GM18907 (cell line): ENCODE measurements at regions not wholly inside any gene's neighbourhood (a gene's known extent, or its start where the extent isn't known, plus 50 kb on each side); places are given as distances from the start of the nearest gene placed in this dataset.

Experiments
- ATAC-seq: cut with Tn5 transposase; IDR thresholded peaks from one replicate; pipeline ENCODE4 v1.9.1; 2021; ENCODE audit warnings: mild to moderate bottlenecking, moderate library complexity; ENCODE audit not compliant: unreplicated experiment

- peak; percentile 15 for ATAC-seq
These were observed 166.5 kb upstream of the PPP1R2C start for GRCh38 chrX:42944381-42944998.

DNA sequence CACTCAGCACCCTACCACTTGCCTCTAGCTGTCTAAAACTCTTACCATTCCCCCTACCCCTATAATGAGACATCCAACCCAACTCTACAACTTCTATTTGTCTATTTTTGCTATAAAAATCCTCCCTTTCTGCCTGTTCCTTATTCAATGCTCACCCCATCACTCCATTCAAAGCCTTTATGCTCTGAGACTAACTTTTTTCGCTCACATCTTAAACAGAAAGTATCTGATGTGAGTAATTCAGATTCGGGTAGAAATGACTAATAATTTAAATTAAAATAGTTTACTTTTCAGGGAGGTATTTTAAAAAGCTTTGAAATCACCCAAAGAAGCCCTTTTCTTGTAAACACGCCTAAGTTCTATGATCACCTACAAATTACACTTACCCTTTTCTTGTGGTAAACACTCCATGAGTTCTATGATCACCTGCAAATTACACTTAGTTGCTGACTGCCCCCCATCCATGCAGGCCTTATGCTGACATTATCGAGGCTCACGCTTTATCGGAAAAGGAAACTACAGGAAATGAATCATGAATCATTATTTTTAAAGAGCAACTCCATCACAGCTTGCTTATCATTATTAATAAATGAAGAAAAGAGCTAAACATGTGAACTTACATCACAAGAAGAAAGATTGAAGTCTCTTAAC, 168.7 kb upstream of the PPP1R2C start:
- ATAC-seq = no peak

GRCh38 chrX:42948723-42949657, 171.0 kb upstream of the PPP1R2C start:
- ATAC-seq = no peak

- ATAC-seq = no peak
These were observed 173.8 kb upstream of the PPP1R2C start for GRCh38 chrX:42951747-42952146.

DNA sequence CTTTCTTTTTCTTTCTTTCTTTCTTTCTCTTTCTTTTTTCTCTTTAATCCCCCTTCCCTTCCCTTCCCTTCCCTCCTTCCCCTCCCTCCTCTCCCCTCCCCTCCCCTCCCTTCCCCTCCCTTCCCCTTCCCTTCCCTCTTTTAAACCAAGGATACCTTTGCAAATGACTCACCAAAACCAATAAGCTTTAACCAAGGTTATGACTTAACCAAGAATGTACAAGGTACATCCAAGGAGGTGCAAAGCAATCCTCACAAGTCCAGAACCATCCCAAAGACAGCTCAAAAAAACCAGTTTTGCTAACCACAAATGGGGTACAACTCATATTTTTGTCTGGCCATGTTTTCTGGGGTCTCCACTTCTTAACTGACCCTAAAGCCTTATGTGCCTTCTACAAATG, 174.7 kb upstream of the PPP1R2C start:
- ATAC-seq = no peak

DNA sequence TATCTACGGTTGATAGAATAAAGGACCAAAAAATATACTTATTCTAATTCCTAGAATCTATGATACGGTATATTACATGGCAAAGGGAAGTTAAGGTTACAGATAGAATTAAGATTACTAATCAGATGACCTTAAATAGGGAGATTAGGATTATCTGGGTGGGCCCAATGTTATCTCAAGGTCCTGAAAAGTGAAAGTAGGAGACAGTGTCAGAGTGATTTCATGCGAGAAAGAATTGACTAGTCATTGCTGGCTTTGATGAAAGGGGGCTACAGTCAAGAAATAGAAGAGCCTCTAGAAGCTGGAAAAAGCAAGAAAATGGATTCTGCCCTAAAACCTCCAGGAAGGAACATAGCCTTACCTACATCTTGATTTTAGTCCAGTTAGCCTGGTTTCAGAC, 176.9 kb upstream of the PPP1R2C start:
- peak; percentile 20 for ATAC-seq

DNA sequence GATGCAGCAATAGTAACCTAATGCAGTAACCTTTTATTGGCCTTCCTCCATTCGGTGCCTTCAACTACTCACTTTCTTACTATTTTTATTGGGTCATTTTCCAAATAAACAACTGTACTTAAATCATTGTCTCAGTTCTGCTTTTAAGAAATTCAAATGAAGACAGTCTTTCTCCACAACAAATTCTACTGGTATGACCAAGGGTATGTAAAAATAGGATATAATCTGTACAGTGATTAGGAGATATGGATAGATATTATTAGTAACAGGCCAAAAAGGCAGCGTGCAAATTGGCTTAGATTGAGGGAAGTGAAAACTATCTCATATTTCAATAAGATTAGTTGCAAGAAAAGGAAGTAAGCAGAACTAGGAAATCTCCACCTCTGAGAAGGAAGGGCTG, 177.4 kb upstream of the PPP1R2C start:
- peak; percentile 73 for ATAC-seq

DNA sequence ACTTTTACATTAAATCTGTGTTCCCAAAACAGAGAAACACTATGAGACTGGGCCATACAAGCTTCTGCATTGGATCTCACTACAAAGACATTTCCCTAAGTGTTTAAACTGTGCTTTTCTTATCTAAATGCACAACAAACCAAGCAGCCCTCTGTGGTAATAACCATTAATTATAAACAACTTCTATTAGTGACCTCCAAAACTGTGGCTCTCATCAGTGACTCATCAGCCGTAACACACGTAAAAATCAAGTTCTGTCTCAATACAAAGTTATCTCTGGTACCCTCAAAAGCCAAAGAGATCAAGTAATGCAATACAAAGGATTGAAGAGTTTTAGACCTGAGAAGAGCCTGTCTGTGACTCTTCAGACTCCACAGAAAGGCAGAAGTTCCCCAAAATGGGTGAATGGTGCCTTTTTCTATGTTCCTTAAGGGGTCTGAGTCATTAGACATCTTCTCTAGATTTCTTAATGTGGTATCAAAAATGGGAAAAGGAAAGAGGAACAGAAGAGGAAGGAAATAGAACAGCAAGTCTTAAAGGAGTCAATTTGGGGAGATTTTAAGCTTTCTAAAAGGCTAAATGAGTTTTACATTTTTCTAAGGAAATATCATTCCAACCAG, 189.8 kb upstream of the PPP1R2C start:
- ATAC-seq = no peak

- ATAC-seq = no peak
These were observed 195.4 kb upstream of the PPP1R2C start for GRCh38 chrX:42973321-42973720.

DNA sequence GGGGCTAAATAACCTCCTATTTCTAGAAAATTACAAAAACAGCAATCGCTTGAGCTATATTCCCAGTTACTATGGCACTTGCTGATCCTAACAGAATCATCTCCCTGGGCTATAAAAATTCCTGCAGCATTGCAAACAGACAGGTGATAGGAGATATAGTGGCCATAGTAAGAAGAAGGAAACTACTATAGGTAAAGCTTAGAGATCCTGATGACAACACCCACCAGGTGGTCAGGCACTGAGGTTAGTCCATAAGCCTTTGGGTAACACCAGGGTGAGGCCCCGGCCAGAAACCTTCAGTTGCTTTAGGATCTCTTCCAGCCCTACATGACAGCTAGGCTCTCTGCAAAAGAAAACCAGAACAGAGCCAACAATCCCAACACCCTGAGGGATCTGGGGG, 197.9 kb upstream of the PPP1R2C start:
- no peak for ATAC-seq

DNA sequence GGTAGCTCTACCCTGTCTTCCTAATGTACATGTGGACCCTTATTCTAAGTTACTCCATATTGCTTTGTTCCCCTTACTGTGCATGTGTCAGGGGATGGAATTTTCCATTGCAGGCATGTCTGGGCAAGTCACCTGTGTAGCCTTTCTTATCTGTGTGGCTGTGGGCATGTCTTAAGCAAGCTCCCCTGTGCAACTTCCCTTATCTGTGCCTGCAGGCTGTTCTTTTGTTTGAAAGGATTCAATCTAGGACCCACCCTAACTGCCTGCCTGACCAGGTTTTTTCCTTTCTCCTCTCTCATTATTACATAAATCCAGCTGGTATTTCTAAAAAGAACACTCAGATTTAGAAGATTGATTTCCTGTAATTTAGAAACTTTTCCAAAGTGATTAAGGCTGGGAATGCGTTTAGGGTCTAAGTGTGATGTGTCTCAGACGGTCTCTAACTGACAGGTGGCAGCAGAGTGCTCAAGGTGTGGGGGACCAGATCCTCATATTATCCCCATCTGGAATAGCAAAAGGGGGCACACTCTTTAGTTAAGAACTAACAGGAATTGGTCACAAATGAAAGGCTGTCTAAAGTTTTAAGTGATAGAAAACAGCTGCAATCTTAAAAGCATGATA, 198.9 kb upstream of the PPP1R2C start:
- ATAC-seq = no peak

- ATAC-seq = no peak
These were observed 200.9 kb upstream of the PPP1R2C start for GRCh38 chrX:42978655-42979379.

DNA sequence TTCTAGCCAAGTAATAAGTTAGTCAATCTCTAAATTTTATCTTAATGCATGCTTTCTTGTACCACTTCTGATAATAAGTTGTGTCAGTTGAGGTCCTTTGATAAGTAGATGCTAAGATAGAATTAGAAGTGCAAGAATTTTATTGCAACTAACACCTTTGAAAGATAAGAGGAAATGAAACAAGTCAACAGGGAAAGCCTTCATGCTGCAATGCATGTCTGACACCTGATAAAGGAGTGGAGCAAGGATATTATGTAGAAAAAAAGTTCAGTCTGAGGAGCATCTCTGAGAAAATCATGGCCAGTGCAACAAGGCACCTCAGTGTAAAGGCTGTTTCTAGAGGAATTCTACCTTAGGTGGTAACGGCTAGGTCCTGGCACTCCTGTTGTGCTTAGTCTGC, 210.7 kb upstream of the PPP1R2C start:
- no peak for ATAC-seq

DNA sequence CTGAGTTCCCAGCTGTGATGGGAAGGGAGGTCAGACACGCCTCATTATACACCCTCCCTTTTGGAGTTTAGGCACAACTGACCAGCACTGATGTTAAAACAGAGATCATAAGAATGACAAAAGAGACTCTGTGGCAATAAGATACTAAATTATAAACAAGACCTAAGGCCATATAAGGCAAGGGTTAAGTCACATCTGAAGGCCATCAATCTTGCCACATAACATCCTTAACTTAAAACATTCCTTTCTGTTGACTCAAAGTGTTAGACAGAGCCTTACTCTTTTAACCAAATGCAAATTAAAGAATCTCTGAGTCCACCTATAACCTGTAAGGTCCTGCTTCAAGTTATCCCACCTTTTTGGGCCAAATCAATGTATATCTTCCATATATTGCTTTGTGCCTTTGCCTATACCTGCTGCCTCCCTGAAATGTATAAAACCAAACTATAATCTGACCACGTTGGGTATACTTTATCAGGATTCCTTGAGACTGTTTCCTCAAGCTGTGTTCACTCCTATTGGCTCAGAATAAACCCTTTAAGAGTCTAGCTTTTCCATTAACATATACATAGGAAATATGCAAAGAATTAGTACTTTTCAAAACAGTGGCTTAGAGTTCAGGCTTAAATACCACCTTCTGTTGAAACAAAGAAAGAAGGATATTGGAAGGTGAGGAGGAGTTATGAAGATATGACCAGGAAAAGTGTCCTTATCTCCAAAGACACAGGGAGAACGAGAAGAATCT, 214.4 kb upstream of the PPP1R2C start:
- ATAC-seq = no peak

DNA sequence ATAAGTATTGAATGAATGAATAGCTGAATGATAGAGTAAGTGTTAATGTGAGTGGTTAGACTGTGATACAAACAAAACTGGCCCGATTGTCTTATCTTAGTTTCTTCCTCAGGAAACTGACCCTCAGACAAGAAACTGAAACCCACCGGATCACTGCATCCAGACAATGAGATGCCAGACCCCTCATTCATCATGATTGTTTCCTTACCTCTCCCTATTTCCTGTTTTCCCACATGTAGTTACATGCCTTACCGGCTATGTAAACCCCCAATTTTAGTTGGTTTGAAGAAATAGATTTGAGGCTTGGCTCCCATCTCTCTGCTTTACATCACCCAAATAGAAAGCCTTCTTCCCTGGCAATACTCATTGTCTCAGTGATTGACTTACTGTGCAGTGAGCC, 218.9 kb upstream of the PPP1R2C start:
- no peak for ATAC-seq

DNA sequence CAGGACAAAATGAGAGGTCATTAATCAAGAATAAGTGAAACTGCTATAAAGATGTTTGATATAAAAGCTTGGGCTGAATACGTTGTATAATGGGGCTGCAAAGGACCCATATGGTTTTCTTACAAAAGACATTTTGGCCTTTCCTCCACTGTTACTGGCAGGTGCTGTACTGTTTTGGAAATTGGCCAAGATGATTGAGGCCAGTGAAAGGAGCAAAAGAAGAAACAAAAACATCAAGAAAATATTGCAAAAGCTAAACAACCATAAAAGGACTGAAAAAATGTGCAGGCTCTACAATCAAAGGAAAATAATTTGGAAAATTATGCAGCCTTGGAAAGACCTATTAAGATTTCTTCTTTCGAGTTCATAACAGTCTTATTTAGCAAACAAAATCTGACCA, 222.2 kb upstream of the PPP1R2C start:
- no peak for ATAC-seq

GRCh38 chrX:43002526-43003203, 224.7 kb upstream of the PPP1R2C start:
- peak; percentile 84 for ATAC-seq

- ATAC-seq = peak; percentile 40
These were observed 225.2 kb upstream of the PPP1R2C start for GRCh38 chrX:43003204-43003565.

DNA sequence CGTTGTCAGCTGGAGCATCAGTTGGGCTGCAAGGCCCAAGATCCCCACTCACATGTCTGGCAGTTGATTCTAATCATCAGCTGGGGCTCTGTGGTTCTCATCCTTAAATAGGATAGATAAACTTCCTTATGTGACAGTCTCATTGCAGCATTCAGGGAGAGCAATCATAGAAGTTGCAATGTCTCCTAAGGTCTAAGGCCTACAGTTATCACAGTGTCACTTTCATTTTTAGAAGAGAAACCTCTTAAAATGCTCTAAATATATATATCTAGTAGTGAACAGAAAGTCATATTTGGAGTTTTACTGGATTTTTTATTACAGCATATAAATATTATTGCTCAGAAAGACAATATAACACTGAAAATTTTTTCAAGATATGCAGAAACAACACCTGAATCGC, 226.0 kb upstream of the PPP1R2C start:
- ATAC-seq = no peak
